Endothelial cell (in vitro differentiated cells): ENCODE measurements at regions not wholly inside any gene's neighbourhood (a gene's known extent, or its start where the extent isn't known, plus 50 kb on each side); places are given as distances from the start of the nearest gene placed in this dataset.

Experiments used
- DNase-seq: peaks from one replicate; pipeline ENCODE4 v3.0.0; 2021; ENCODE audit warnings: low spot score
- H3K27ac Mint-ChIP-seq: one replicate; pipeline ENCODE4 v1.8.0; 2021; ENCODE audit warnings: mixed read lengths, inconsistent platforms; ENCODE audit not compliant: unreplicated experiment
- H3K27me3 Mint-ChIP-seq: one replicate; pipeline ENCODE4 v1.8.0; 2021; ENCODE audit warnings: mild to moderate bottlenecking, moderate library complexity, mixed read lengths, inconsistent platforms; ENCODE audit not compliant: unreplicated experiment
- H3K36me3 Mint-ChIP-seq: one replicate; pipeline ENCODE4 v1.8.0; 2021; ENCODE audit warnings: mild to moderate bottlenecking, low read depth, mixed read lengths, inconsistent platforms; ENCODE audit not compliant: unreplicated experiment
- H3K4me1 Mint-ChIP-seq: one replicate; pipeline ENCODE4 v1.8.0; 2021; ENCODE audit warnings: mild to moderate bottlenecking, mixed read lengths, inconsistent platforms; ENCODE audit not compliant: unreplicated experiment
- H3K4me3 Mint-ChIP-seq: one replicate; pipeline ENCODE4 v1.8.0; 2021; ENCODE audit warnings: mild to moderate bottlenecking, mixed read lengths, inconsistent platforms; ENCODE audit not compliant: unreplicated experiment
- H3K9me3 Mint-ChIP-seq: one replicate; pipeline ENCODE4 v1.8.0; 2021; ENCODE audit warnings: mixed read lengths, inconsistent platforms; ENCODE audit not compliant: unreplicated experiment
- TF ChIP-seq, protein P1 (sequence below): fragments of 200-600 bp; sonication (generic); IDR thresholded peaks from one replicate; pipeline ENCODE4 v1.5.0; 2021; ENCODE audit warnings: antibody characterized with exemption; ENCODE audit not compliant: unreplicated experiment

DNA sequence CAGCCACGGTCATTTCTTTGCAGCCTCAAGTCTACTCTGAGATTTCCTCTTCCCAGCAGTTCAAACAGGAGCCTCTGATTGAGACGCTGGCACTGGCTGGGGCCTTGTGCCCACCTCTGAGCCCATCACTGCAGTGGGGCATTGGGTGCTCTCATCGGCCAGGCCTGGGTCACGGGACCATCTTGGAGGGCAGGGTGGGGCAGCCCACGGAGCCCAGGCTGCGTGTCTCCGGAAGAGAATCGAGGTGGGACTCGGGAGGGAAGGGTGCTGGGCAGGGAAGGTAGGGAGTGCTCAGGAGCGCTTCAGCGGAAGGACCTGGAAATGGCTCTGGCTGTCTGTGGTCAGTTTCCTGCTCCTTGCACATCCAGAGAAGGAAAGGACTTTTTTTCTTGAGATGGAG is 82.4 kb downstream of the RTP5 start:
- no peak overlapping the region for H3K4me3 Mint-ChIP-seq
- peaks cover 11% of the 10 kb centered on the region for H3K4me1 Mint-ChIP-seq
- H3K27me3 Mint-ChIP-seq = peaks cover 8% of the 10 kb centered on the region
- TF ChIP-seq, protein P1, sequence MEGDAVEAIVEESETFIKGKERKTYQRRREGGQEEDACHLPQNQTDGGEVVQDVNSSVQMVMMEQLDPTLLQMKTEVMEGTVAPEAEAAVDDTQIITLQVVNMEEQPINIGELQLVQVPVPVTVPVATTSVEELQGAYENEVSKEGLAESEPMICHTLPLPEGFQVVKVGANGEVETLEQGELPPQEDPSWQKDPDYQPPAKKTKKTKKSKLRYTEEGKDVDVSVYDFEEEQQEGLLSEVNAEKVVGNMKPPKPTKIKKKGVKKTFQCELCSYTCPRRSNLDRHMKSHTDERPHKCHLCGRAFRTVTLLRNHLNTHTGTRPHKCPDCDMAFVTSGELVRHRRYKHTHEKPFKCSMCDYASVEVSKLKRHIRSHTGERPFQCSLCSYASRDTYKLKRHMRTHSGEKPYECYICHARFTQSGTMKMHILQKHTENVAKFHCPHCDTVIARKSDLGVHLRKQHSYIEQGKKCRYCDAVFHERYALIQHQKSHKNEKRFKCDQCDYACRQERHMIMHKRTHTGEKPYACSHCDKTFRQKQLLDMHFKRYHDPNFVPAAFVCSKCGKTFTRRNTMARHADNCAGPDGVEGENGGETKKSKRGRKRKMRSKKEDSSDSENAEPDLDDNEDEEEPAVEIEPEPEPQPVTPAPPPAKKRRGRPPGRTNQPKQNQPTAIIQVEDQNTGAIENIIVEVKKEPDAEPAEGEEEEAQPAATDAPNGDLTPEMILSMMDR = no peak
- no peak for DNase-seq
- H3K9me3 Mint-ChIP-seq = no peaks in the 10 kb centered on the region
- peaks cover 9% of the 10 kb centered on the region for H3K36me3 Mint-ChIP-seq
- no peak overlapping the region for H3K27ac Mint-ChIP-seq

DNA sequence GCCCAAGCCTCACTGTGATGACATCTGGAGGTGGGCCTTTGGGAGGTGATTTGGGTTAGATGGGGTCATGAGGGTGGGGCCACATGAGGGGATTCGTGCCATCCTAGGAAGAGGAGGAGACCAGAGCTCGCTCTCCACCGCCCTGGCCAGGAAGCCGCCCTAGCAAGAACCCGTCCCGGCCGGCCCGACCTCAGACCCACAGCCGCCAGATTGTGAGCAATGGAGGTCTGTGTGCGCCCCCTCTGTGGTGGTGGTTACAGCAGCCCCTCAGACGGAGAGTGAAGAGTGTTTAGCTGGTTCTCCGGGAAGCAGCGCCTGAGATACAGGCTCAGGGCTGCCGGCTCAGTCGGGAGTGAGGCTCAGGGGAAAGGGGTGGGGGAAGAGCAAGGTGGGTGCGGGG is 83.3 kb downstream of the RTP5 start:
- Mint-ChIP-seq H3K36me3 (peaks cover 14% of the 10 kb centered on the region), H3K4me3 (no peak overlapping the region), H3K27me3 (peaks cover 8% of the 10 kb centered on the region), H3K27ac (no peak overlapping the region), H3K4me1 (peaks cover 11% of the 10 kb centered on the region), H3K9me3 (no peaks in the 10 kb centered on the region)
- TF ChIP-seq, protein P1 = no peak
- no peak for DNase-seq

DNA sequence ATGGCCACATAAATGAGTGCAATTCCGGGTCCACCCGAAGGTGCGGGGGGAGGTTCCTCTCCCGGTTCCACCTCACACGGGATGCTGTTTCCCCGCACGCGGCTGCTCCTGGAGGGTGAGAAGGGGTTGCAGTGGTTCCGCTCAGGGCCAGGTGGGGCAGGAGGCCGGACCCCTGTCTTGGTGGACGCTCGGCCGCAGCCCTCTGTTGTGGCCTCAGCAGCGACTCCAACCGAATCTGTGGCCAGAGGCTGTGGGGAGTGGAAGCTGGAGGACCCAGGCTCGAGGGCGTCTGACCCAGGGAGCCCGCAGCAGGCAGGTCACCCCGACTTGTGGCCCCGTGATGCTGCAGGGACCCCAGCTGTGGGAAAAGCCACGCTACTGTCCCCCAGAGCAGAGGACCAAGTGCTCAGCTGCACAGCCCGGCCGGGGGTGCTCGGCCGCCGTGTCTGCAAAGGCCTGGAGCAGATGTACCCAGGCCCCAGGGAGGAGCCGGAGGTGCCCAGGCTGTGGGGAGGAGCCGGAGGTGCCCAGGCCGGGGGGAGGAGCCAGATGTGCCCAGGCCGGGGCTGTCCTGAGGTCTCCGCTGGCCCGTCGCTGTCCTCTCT is 83.9 kb downstream of the RTP5 start:
- TF ChIP-seq, protein P1 = no peak
- H3K27ac Mint-ChIP-seq = no peak overlapping the region
- peaks cover 12% of the 10 kb centered on the region for H3K36me3 Mint-ChIP-seq
- no peak for DNase-seq
- no peaks in the 10 kb centered on the region for H3K9me3 Mint-ChIP-seq
- H3K4me3 Mint-ChIP-seq = no peak overlapping the region
- peaks cover 4% of the 10 kb centered on the region for H3K27me3 Mint-ChIP-seq
- peaks cover 9% of the 10 kb centered on the region for H3K4me1 Mint-ChIP-seq

DNA sequence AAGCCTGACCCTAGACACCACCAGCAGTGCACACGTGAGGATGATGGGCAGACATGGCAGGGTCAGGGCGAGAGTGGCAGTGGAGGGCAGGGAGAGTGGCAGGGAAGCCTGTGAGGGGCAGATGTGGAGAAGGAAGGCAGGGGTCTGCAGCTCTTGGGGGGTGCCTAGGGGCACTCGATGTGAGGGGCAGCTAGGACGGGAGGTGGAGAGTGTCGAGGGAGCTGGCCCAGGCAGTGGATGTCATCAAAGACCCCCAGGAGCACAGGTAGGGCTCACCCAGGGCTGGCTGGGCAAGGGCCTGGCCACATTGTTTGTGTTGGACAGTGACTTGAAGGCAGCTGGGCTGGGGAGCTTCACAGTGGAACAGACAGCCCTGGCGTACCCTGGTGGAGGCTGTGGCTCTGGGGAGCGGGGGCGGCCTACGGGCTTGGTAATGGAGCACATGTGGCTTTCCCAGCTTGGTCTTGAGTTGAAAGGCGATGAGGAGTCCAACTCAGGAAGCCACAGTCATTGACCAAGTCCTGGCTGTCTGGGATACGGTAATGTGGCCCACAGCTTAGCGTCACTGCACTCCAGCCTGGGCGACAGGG is 87.1 kb downstream of the RTP5 start:
- TF ChIP-seq, protein P1 = no peak
- Mint-ChIP-seq H3K4me1 (peaks cover 33% of the 10 kb centered on the region), H3K4me3 (no peak overlapping the region), H3K27ac (no peak overlapping the region), H3K36me3 (peaks cover 10% of the 10 kb centered on the region), H3K9me3 (no peaks in the 10 kb centered on the region), H3K27me3 (peaks cover 2% of the 10 kb centered on the region)
- DNase-seq = no peak

DNA sequence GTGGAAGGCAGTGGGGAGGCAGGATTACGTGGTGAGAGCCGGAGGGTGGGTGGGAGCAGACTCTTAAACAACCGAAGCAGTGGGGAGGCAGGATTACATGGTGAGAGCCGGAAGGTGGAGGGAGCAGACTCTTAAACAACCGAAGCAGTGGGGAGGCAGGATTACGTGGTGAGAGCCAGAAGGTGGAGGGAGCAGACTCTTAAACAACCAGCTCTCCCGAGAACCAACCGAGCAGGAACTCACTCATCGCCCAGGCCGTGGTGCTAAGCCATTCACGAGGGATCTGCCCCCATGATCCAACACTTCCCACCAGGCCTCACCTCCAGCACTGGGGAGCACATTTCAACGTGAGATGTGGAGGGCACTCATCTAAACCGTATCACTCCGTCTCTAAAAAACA is 87.7 kb downstream of the RTP5 start:
- DNase-seq = no peak
- TF ChIP-seq, protein P1 = no peak
- no peak overlapping the region for H3K4me3 Mint-ChIP-seq
- H3K27ac Mint-ChIP-seq = no peak overlapping the region
- H3K36me3 Mint-ChIP-seq = peaks cover 10% of the 10 kb centered on the region
- no peaks in the 10 kb centered on the region for H3K9me3 Mint-ChIP-seq
- H3K4me1 Mint-ChIP-seq = peaks cover 32% of the 10 kb centered on the region
- H3K27me3 Mint-ChIP-seq = peaks cover 2% of the 10 kb centered on the region
